ENCODE measurements at regions not wholly inside any gene's neighbourhood (a gene's known extent, or its start where the extent isn't known, plus 50 kb on each side); places are given as distances from the start of the nearest gene placed in this dataset.

DNA sequence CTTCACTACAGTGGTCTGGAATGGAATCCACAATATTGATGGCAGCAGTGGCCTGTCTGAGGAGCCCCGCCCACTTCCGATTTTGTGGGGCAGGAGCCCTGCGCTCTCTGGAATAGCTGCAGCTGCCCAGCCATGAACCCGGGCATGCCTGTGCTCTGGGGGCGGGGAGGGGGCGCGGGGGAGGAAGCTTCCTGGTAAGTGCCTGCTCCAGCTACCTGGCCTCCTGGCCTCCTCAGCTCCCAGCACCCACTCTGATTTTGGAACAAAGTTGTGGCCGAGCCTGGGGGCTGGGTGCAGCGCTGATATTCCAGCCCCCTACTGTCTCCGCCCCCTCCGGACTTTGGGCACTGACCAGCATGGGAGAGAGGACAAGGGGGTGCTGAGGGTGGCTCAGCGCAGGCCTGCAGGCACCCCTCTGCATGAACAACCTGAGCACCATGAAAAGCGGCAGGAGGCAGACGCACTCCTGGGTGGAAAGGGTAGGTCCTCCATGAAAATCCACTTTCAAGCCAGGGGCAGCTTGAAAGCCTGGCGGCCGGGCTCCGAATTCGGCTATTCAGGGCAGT, 972.7 kb upstream of the AGA start (continued):
- TF ChIP-seq, protein P1, sequence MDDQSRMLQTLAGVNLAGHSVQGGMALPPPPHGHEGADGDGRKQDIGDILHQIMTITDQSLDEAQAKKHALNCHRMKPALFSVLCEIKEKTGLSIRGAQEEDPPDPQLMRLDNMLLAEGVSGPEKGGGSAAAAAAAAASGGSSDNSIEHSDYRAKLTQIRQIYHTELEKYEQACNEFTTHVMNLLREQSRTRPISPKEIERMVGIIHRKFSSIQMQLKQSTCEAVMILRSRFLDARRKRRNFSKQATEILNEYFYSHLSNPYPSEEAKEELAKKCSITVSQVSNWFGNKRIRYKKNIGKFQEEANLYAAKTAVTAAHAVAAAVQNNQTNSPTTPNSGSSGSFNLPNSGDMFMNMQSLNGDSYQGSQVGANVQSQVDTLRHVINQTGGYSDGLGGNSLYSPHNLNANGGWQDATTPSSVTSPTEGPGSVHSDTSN (IDR thresholded peaks at IDR 0.05; ENCODE audit: insufficient replicate concordance, low read depth, low read length), result no peak
- no peak for TF ChIP-seq DPF2 (IDR thresholded peaks at IDR 0.05)
- TF ChIP-seq, protein P2, sequence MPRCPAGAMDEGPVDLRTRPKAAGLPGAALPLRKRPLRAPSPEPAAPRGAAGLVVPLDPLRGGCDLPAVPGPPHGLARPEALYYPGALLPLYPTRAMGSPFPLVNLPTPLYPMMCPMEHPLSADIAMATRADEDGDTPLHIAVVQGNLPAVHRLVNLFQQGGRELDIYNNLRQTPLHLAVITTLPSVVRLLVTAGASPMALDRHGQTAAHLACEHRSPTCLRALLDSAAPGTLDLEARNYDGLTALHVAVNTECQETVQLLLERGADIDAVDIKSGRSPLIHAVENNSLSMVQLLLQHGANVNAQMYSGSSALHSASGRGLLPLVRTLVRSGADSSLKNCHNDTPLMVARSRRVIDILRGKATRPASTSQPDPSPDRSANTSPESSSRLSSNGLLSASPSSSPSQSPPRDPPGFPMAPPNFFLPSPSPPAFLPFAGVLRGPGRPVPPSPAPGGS (IDR thresholded peaks at IDR 0.05; ENCODE audit: borderline replicate concordance, insufficient read depth, low read depth, low read length, poor library complexity, severe bottlenecking), result no peak
- no peak for TF ChIP-seq JUND (IDR thresholded peaks at IDR 0.05; ENCODE audit: low read depth, low read length)

DNA sequence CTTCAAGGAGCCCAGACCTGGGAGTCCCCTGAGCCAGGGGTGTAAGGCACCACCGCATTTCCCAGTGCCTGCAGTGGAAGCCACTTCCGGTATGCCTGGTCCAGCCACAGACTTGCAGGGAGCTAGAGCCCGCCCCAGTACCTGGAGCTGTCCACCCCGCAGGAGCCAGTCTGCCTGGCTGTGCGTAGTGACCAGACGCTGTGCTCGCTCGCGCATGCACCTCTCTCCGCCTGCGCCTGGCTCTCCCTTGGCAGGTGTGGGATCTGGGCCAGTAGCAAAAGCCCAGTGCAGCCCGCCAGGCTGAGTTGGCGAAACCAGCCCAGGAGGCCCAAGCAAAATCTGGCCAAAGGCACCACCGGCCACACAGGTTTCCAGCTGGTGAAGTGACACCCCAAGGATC, 973.7 kb upstream of the AGA start:
- intact Hi-C loops (cut with micrococcal nuclease; ENCODE audit: unreplicated experiment), result no loop called here
- H4K20me1 ChIP-seq (ENCODE audit: control insufficient read depth, insufficient read depth), result no peaks in the 10 kb centered on the region
- no peak overlapping the region for H2AFZ ChIP-seq (ENCODE audit: control insufficient read depth, low read depth, low read length)
- ChIA-PET POLR2A (no interaction called here), CTCF (no interaction called here), RAD21 (ENCODE audit: unreplicated experiment) (no interaction called here), SMC1A (ENCODE audit: uncharacterized antibody, unreplicated experiment) (no interaction called here)
- DNase-seq (ENCODE audit: low read depth, low spot score) (no peak), ATAC-seq (no peak; the same call in 2 of the 3 replicates), FAIRE-seq (no peak)
- H3K4me3 ChIP-seq, result no peak overlapping the region
- no peaks in the 10 kb centered on the region for H3K27me3 ChIP-seq (replicated peaks in 1 of 2; ENCODE audit: control insufficient read depth in 2 of 2, insufficient read depth in 2 of 2, low read length in 1 of 2)
- no peak overlapping the region for H3K27ac ChIP-seq (ENCODE audit: control insufficient read depth, insufficient read depth)
- no peaks in the 10 kb centered on the region for H3K4me1 ChIP-seq (ENCODE audit: control insufficient read depth, insufficient read depth, low read length)
- no peak overlapping the region for H3K4me2 ChIP-seq (ENCODE audit: control insufficient read depth, insufficient read depth)
- no peaks in the 10 kb centered on the region for H3K79me2 ChIP-seq (ENCODE audit: control insufficient read depth, insufficient read depth, low read length)
- no peaks in the 10 kb centered on the region for H3K36me3 ChIP-seq (ENCODE audit: control insufficient read depth in 2 of 2, insufficient read depth in 2 of 2, low read length in 1 of 2)
- BruUV-seq (replicated peaks), result no TSS peak
- no peak overlapping the region for H3K9ac ChIP-seq (ENCODE audit: control insufficient read depth, insufficient read depth, low read length)
- no peaks in the 10 kb centered on the region for H3K9me3 ChIP-seq (replicated peaks; ENCODE audit: control insufficient read depth, insufficient read depth, low read length)
- whole genome bisulfite sequencing (ENCODE audit: insufficient coverage, insufficient replicate concordance, low lambda C conversion rate, missing lambda C conversion rate), result 75% methylated on average over 14 of the region's 14 CpGs
- in situ Hi-C loops (cut with MboI), result no loop called here
- TF ChIP-seq, protein P3, sequence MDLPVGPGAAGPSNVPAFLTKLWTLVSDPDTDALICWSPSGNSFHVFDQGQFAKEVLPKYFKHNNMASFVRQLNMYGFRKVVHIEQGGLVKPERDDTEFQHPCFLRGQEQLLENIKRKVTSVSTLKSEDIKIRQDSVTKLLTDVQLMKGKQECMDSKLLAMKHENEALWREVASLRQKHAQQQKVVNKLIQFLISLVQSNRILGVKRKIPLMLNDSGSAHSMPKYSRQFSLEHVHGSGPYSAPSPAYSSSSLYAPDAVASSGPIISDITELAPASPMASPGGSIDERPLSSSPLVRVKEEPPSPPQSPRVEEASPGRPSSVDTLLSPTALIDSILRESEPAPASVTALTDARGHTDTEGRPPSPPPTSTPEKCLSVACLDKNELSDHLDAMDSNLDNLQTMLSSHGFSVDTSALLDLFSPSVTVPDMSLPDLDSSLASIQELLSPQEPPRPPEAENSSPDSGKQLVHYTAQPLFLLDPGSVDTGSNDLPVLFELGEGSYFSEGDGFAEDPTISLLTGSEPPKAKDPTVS (IDR thresholded peaks at IDR 0.05; ENCODE audit: low read depth, low read length), result no peak
- TF ChIP-seq, protein P4, sequence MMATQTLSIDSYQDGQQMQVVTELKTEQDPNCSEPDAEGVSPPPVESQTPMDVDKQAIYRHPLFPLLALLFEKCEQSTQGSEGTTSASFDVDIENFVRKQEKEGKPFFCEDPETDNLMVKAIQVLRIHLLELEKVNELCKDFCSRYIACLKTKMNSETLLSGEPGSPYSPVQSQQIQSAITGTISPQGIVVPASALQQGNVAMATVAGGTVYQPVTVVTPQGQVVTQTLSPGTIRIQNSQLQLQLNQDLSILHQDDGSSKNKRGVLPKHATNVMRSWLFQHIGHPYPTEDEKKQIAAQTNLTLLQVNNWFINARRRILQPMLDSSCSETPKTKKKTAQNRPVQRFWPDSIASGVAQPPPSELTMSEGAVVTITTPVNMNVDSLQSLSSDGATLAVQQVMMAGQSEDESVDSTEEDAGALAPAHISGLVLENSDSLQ (IDR thresholded peaks at IDR 0.05), result no peak
- TF ChIP-seq, protein P5, sequence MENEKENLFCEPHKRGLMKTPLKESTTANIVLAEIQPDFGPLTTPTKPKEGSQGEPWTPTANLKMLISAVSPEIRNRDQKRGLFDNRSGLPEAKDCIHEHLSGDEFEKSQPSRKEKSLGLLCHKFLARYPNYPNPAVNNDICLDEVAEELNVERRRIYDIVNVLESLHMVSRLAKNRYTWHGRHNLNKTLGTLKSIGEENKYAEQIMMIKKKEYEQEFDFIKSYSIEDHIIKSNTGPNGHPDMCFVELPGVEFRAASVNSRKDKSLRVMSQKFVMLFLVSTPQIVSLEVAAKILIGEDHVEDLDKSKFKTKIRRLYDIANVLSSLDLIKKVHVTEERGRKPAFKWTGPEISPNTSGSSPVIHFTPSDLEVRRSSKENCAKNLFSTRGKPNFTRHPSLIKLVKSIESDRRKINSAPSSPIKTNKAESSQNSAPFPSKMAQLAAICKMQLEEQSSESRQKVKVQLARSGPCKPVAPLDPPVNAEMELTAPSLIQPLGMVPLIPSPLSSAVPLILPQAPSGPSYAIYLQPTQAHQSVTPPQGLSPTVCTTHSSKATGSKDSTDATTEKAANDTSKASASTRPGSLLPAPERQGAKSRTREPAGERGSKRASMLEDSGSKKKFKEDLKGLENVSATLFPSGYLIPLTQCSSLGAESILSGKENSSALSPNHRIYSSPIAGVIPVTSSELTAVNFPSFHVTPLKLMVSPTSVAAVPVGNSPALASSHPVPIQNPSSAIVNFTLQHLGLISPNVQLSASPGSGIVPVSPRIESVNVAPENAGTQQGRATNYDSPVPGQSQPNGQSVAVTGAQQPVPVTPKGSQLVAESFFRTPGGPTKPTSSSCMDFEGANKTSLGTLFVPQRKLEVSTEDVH (IDR thresholded peaks at IDR 0.05; ENCODE audit: low read depth, partially characterized antibody), result no peak
- no peak for TF ChIP-seq WRNIP1 (IDR thresholded peaks at IDR 0.05; ENCODE audit: borderline replicate concordance, low read depth, low read length)
- no peak for TF ChIP-seq NR2F1 (conservative IDR thresholded peaks at IDR 0.05)
- TF ChIP-seq JUNB (IDR thresholded peaks at IDR 0.05), result no peak
- no peak for TF ChIP-seq STAT1 (conservative IDR thresholded peaks at IDR 0.05)
- TF ChIP-seq ZNF384 (IDR thresholded peaks at IDR 0.05; ENCODE audit: borderline replicate concordance, low read depth, low read length), result no peak
- TF ChIP-seq SREBF2 (IDR thresholded peaks at IDR 0.05; ENCODE audit: low read length), result no peak
- TF ChIP-seq HCFC1 (IDR thresholded peaks at IDR 0.05; ENCODE audit: low read length), result no peak
- no peak for TF ChIP-seq BHLHE40 (IDR thresholded peaks at IDR 0.05; ENCODE audit: borderline replicate concordance in 1 of 2, low read depth in 2 of 2, low read length in 1 of 2)

Data from GM12878 (cell line).